ENCODE measurements at regions not wholly inside any gene's neighbourhood (a gene's known extent, or its start where the extent isn't known, plus 50 kb on each side); places are given as distances from the start of the nearest gene placed in this dataset.

DNA sequence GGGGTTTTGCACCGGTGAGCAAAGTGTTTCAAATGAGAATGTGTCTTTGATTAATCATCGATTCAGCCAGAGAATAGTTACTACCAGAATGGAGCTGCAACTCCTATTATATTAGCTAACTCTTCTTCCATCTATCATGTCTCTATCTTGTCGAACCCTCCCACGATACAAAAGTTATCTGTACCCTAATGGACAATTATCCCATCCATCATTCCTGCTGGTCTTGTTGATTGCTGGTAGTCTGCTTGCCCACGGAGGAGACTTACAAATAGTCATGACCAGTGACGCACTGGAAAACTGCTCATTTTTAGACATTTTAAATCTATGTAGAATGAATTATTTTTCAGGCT, 67.5 kb downstream of the RTL9 start:
- DNase-seq (ENCODE audit: low read depth, low spot score) (no peak), FAIRE-seq (no peak)
- no peaks in the 10 kb centered on the region for H3K79me2 ChIP-seq (ENCODE audit: control insufficient read depth, insufficient read depth, low read length)
- H3K4me1 ChIP-seq (ENCODE audit: control insufficient read depth, extremely low read depth, insufficient read depth, low read length), result peaks cover 4% of the 10 kb centered on the region
- no peak overlapping the region for H3K4me3 ChIP-seq (ENCODE audit: control insufficient read depth in 2 of 3, extremely low read depth in 1 of 3, insufficient read depth in 2 of 3, low read depth in 1 of 3, low read length in 3 of 3)
- no peaks in the 10 kb centered on the region for H4K20me1 ChIP-seq (ENCODE audit: control insufficient read depth, extremely low read depth, insufficient read depth, low read length)
- no peak overlapping the region for H2AFZ ChIP-seq (ENCODE audit: control insufficient read depth, low read length)
- H3K27ac ChIP-seq (ENCODE audit: control insufficient read depth, insufficient read depth, low read length), result no peak overlapping the region
- peaks cover 8% of the 10 kb centered on the region for H3K27me3 ChIP-seq (ENCODE audit: control insufficient read depth, extremely low read depth, insufficient read depth, low read length)
- no peaks in the 10 kb centered on the region for H3K36me3 ChIP-seq (ENCODE audit: control insufficient read depth in 2 of 2, extremely low read depth in 1 of 2, insufficient read depth in 2 of 2, low read length in 2 of 2)
- H3K9me3 ChIP-seq (ENCODE audit: control insufficient read depth, low read depth, low read length), result no peaks in the 10 kb centered on the region
- H3K4me2 ChIP-seq (ENCODE audit: control insufficient read depth, extremely low read depth, insufficient read depth, low read depth, low read length), result no peak overlapping the region
- H3K9me1 ChIP-seq (ENCODE audit: control insufficient read depth, extremely low read depth, insufficient read depth, low read length), result no peaks in the 10 kb centered on the region
- TF ChIP-seq CTCF (optimal IDR thresholded peaks at IDR 0.05 in 1 of 3, IDR thresholded peaks at IDR 0.05 in 1 of 3, conservative IDR thresholded peaks at IDR 0.05 in 1 of 3; ENCODE audit: extremely low read depth in 1 of 3, insufficient read depth in 2 of 3, low read length in 3 of 3), result no peak
- TF ChIP-seq EZH2 (IDR thresholded peaks at IDR 0.05; ENCODE audit: low read length), result no peak
- H3K9ac ChIP-seq (ENCODE audit: control insufficient read depth, extremely low read depth, insufficient read depth, low read length), result no peak overlapping the region
- dilution Hi-C loops (cut with MboI; ENCODE audit: extremely low pct_ligation_motif_present, low sequenced_read_pairs), result loop anchor here (25.0 kb wide), 1 partner anchor 411 kb away; no protein-coding TSS in a partner anchor

GRCh38 chrX:110427076-110427475, 68.4 kb downstream of the RTL9 start:
- peaks cover 4% of the 10 kb centered on the region for H3K4me1 ChIP-seq (ENCODE audit: control insufficient read depth, extremely low read depth, insufficient read depth, low read length)
- no peak for FAIRE-seq
- no peak overlapping the region for H3K27ac ChIP-seq (ENCODE audit: control insufficient read depth, insufficient read depth, low read length)
- no peak for TF ChIP-seq CTCF (optimal IDR thresholded peaks at IDR 0.05 in 1 of 3, IDR thresholded peaks at IDR 0.05 in 1 of 3, conservative IDR thresholded peaks at IDR 0.05 in 1 of 3; ENCODE audit: extremely low read depth in 1 of 3, insufficient read depth in 2 of 3, low read length in 3 of 3)
- TF ChIP-seq EZH2 (IDR thresholded peaks at IDR 0.05; ENCODE audit: low read length), result no peak
- H3K4me3 ChIP-seq (ENCODE audit: control insufficient read depth in 2 of 3, extremely low read depth in 1 of 3, insufficient read depth in 2 of 3, low read depth in 1 of 3, low read length in 3 of 3), result no peak overlapping the region
- dilution Hi-C loops (cut with MboI; ENCODE audit: extremely low pct_ligation_motif_present, low sequenced_read_pairs), result loop anchor here (25.0 kb wide), 1 partner anchor 410 kb away; no protein-coding TSS in a partner anchor
- no peaks in the 10 kb centered on the region for H3K9me1 ChIP-seq (ENCODE audit: control insufficient read depth, extremely low read depth, insufficient read depth, low read length)
- DNase-seq (ENCODE audit: low read depth, low spot score), result no peak
- no peak overlapping the region for H3K9ac ChIP-seq (ENCODE audit: control insufficient read depth, extremely low read depth, insufficient read depth, low read length)
- H2AFZ ChIP-seq (ENCODE audit: control insufficient read depth, low read length), result no peak overlapping the region
- H3K79me2 ChIP-seq (ENCODE audit: control insufficient read depth, insufficient read depth, low read length), result no peaks in the 10 kb centered on the region
- peaks cover 11% of the 10 kb centered on the region for H3K27me3 ChIP-seq (ENCODE audit: control insufficient read depth, extremely low read depth, insufficient read depth, low read length)
- no peaks in the 10 kb centered on the region for H3K36me3 ChIP-seq (ENCODE audit: control insufficient read depth in 2 of 2, extremely low read depth in 1 of 2, insufficient read depth in 2 of 2, low read length in 2 of 2)
- H4K20me1 ChIP-seq (ENCODE audit: control insufficient read depth, extremely low read depth, insufficient read depth, low read length), result no peaks in the 10 kb centered on the region
- no peaks in the 10 kb centered on the region for H3K9me3 ChIP-seq (ENCODE audit: control insufficient read depth, low read depth, low read length)
- H3K4me2 ChIP-seq (ENCODE audit: control insufficient read depth, extremely low read depth, insufficient read depth, low read depth, low read length), result no peak overlapping the region

Measured in keratinocyte (primary cell).